CD4-positive, alpha-beta T cell (primary cell): ENCODE measurements at regions not wholly inside any gene's neighbourhood (a gene's known extent, or its start where the extent isn't known, plus 50 kb on each side); places are given as distances from the start of the nearest gene placed in this dataset.

ENCODE experiments used
- ATAC-seq: fragments of 200-7000 bp; cut with Tn5 transposase; one replicate; pipeline ENCODE4 v1.10.0; 2022; ENCODE audit warnings: mild to moderate bottlenecking; ENCODE audit not compliant: poor library complexity
- CTCF ChIA-PET: fragments of 350-600 bp; sonication (Branson Sonifier 250); formaldehyde crosslinking; loops from one replicate; lab custom pipeline; 2021; ENCODE audit warnings: antibody characterized with exemption, inconsistent platforms; lab: Charles Lee
- POLR2A ChIA-PET: fragments of 350-600 bp; sonication (Branson Sonifier 250); formaldehyde crosslinking; loops from one replicate; lab custom pipeline; 2021; ENCODE audit warnings: antibody characterized with exemption, inconsistent platforms; lab: Charles Lee
- DNase-seq, 14 experiments: peaks; one replicate each; pipeline ENCODE4 v3.0.0-alpha.2; 2013 to 2020; ENCODE audit warnings: mixed read lengths in 2 of 14
- H3K27ac ChIP-seq, 2 donors: one replicate each; pipeline versions ENCODE4 v1.5.1 to v1.7.0; 2013; ENCODE audit warnings: low read length in 2 of 2, low read depth in 1 of 2, mild to moderate bottlenecking in 1 of 2
- H3K27me3 ChIP-seq, 2 experiments: 1 replicate in 1 of 2; 2 replicates in 1 of 2; pipeline versions ENCODE4 v1.6.1 to v1.7.0; 2013; ENCODE audit warnings: low read length in 2 of 2, control low read depth in 1 of 2, mild to moderate bottlenecking in 1 of 2, moderate library complexity in 1 of 2; ENCODE audit not compliant: insufficient read depth in 2 of 2, control insufficient read depth in 1 of 2
- H3K36me3 ChIP-seq: one replicate; pipeline ENCODE4 v1.6.1; 2013; ENCODE audit warnings: low read length, control low read depth; ENCODE audit not compliant: insufficient read depth
- H3K4me1 ChIP-seq: one replicate; pipeline ENCODE4 v1.6.1; 2013; ENCODE audit warnings: low read length, control low read depth; ENCODE audit not compliant: insufficient read depth
- H3K4me3 ChIP-seq: one replicate; pipeline ENCODE4 v1.5.1; 2013; ENCODE audit warnings: mild to moderate bottlenecking, low read length, moderate library complexity
- H3K9me3 ChIP-seq, 2 experiments: 1 replicate in 1 of 2; 2 replicates in 1 of 2; pipeline versions ENCODE4 v1.6.1 to v1.7.0; 2013; ENCODE audit warnings: low read length in 2 of 2, mild to moderate bottlenecking in 2 of 2, control low read depth in 1 of 2, moderate library complexity in 1 of 2; ENCODE audit not compliant: control insufficient read depth in 1 of 2, insufficient read depth in 1 of 2
- H3K27ac Mint-ChIP-seq: one replicate; pipeline ENCODE4 v1.8.0; 2020; ENCODE audit warnings: mixed read lengths
- H3K27me3 Mint-ChIP-seq: one replicate; pipeline ENCODE4 v1.8.0; 2021; ENCODE audit warnings: mixed read lengths
- H3K36me3 Mint-ChIP-seq: one replicate; pipeline ENCODE4 v1.8.0; 2021; ENCODE audit warnings: low read depth, mixed read lengths
- H3K4me1 Mint-ChIP-seq: one replicate; pipeline ENCODE4 v1.8.0; 2021; ENCODE audit warnings: low read depth, mixed read lengths
- H3K4me3 Mint-ChIP-seq: one replicate; pipeline ENCODE4 v1.8.0; 2020; ENCODE audit warnings: mild to moderate bottlenecking, mixed read lengths
- H3K9me3 Mint-ChIP-seq: one replicate; pipeline ENCODE4 v1.8.0; 2020; ENCODE audit warnings: mixed read lengths
- CTCF ChIP-seq: fragments of 200-600 bp; IDR thresholded peaks from one replicate; pipeline ENCODE4 v1.8.0; 2022; ENCODE audit warnings: antibody characterized with exemption, mild to moderate bottlenecking
- intact Hi-C, 2 experiments: fragments of 100-400 bp; cut with DNase I in 1 of 2; cut with micrococcal nuclease in 1 of 2; formaldehyde crosslinking; loops; one replicate each; pipeline versions ENCODE4 v1.15.1 to v1.9.0; 2023 to 2025; cut with DNase I, micrococcal nuclease

DNA sequence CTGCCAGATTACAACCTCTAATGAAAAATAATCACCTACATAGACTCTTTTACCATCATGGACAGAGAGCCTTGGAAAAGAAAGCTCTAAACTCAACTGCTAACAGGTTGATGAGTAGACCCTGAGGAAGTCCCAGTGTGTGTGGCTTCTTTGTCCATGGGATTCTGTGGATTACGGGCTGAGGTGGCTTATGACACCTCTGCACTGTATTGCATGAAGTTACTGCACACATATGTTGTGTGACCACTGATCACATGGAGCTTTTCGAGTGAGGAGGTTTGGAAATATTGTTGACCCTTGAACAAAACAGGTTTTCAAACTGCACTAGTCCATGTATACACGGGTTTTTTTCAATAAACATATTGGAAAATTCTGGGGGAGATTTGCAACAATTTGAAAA is 124.4 kb downstream of the RIN2 start:
- no peak overlapping the region for H3K27ac Mint-ChIP-seq

DNA sequence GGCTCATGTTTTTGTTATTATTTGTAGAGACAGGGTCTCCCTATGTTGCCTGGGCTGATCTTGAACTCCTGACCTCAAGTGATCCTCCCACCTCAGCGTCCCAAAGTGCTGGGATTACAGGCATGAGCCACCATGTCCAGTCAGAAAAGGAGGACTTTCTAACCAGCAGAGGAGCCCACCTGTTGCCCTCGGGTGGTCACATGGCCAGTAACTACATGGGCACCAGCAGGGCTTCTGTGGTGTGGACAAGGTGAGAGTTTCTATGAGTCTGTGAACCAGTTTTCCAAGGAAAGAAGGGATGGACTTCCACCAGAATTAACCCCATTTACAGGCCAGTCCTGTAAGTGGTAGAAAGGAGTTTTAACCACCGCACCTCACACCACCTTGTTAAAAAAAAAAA is 125.4 kb downstream of the RIN2 start:
- Mint-ChIP-seq H3K4me1 (no peaks in the 10 kb centered on the region), H3K36me3 (no peaks in the 10 kb centered on the region), H3K27me3 (peaks cover 12% of the 10 kb centered on the region), H3K27ac (no peak overlapping the region), H3K4me3 (no peak overlapping the region), H3K9me3 (no peaks in the 10 kb centered on the region)
- CTCF ChIA-PET = no interaction called here
- POLR2A ChIA-PET = no interaction called here
- H3K9me3 ChIP-seq = peaks cover 0 to 4% of the 10 kb centered on the region in 2 experiments
- no peak overlapping the region for H3K4me3 ChIP-seq
- no peak overlapping the region for H3K27ac ChIP-seq
- no peak for ATAC-seq
- DNase-seq = no peak
- no peak for TF ChIP-seq CTCF
- intact Hi-C loops = no loop called here
- H3K4me1 ChIP-seq = no peaks in the 10 kb centered on the region
- H3K27me3 ChIP-seq = no peaks in the 10 kb centered on the region
- no peaks in the 10 kb centered on the region for H3K36me3 ChIP-seq

More for the DNA sequence above, 124.4 kb downstream of the RIN2 start:
- H3K4me1 ChIP-seq = no peaks in the 10 kb centered on the region
- POLR2A ChIA-PET = no interaction called here
- H3K36me3 ChIP-seq = no peaks in the 10 kb centered on the region
- no peak overlapping the region for H3K4me3 Mint-ChIP-seq
- no peak for ATAC-seq
- H3K27me3 ChIP-seq = no peaks in the 10 kb centered on the region
- H3K36me3 Mint-ChIP-seq = no peaks in the 10 kb centered on the region
- TF ChIP-seq CTCF = no peak
- H3K4me3 ChIP-seq = no peak overlapping the region
- intact Hi-C loops = no loop called here
- H3K9me3 Mint-ChIP-seq = no peaks in the 10 kb centered on the region
- DNase-seq = no peak
- CTCF ChIA-PET = no interaction called here
- H3K4me1 Mint-ChIP-seq = no peaks in the 10 kb centered on the region
- peaks cover 0 to 4% of the 10 kb centered on the region in 2 experiments for H3K9me3 ChIP-seq
- H3K27ac ChIP-seq = no peak overlapping the region
- peaks cover 5% of the 10 kb centered on the region for H3K27me3 Mint-ChIP-seq

DNA sequence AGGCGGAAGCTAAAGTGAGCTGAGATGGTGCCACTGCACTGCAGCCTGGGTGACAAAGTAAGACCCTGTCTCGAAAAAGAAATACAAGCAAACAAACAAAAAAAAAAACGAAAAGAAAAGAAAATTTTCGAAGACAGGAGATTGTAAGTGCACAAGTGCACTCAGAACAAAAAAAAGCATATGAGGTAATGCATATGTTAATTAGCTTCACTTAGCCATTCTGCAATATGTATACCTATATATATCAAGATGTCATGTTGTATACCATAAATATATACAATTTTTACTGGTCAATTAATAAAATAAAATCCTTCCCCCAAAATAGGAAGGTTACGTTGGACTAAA is 127.5 kb downstream of the RIN2 start:
- Histone ChIP-seq H3K4me3 (no peak overlapping the region), H3K4me1 (no peaks in the 10 kb centered on the region)

More for the DNA sequence above, 127.5 kb downstream of the RIN2 start:
- intact Hi-C loops = no loop called here
- no peaks in the 10 kb centered on the region for H3K4me1 Mint-ChIP-seq
- H3K36me3 Mint-ChIP-seq = no peaks in the 10 kb centered on the region
- TF ChIP-seq CTCF = no peak
- Histone ChIP-seq H3K9me3 (peaks cover 0 to 7% of the 10 kb centered on the region in 2 experiments), H3K27ac (no peak overlapping the region), H3K27me3 (peaks cover 5 to 7% of the 10 kb centered on the region in 2 experiments), H3K36me3 (no peaks in the 10 kb centered on the region)
- no peak for ATAC-seq
- H3K27ac Mint-ChIP-seq = no peak overlapping the region
- DNase-seq = no peak
- ChIA-PET POLR2A (no interaction called here), CTCF (no interaction called here)
- H3K4me3 Mint-ChIP-seq = no peak overlapping the region
- H3K9me3 Mint-ChIP-seq = no peaks in the 10 kb centered on the region
- peaks cover 29% of the 10 kb centered on the region for H3K27me3 Mint-ChIP-seq
